Progenitor cell of endocrine pancreas (in vitro differentiated cells): ENCODE measurements at regions not wholly inside any gene's neighbourhood (a gene's known extent, or its start where the extent isn't known, plus 50 kb on each side); places are given as distances from the start of the nearest gene placed in this dataset.
"Not testable (repeated sequence)": the region's sequence is repeated elsewhere in the genome, so short reads cannot be mapped to it uniquely, and the experiment has no call there.

ENCODE experiments used
- DNase-seq: peaks from one replicate; pipeline ENCODE4 v3.0.0; 2021; ENCODE audit warnings: low spot score; ENCODE audit not compliant: unreplicated experiment
- H3K27ac Mint-ChIP-seq: 2 replicates; pipeline ENCODE4 v1.8.0; 2021; ENCODE audit warnings: mild to moderate bottlenecking, moderate library complexity, mixed read lengths
- H3K27me3 Mint-ChIP-seq: 2 replicates; pipeline ENCODE4 v1.8.0; 2021; ENCODE audit warnings: mixed read lengths
- H3K36me3 Mint-ChIP-seq: 2 replicates; pipeline ENCODE4 v1.8.0; 2022; ENCODE audit warnings: mixed read lengths; ENCODE audit not compliant: insufficient read depth
- H3K4me1 Mint-ChIP-seq: 2 replicates; pipeline ENCODE4 v1.8.0; 2021; ENCODE audit warnings: low read depth, mixed read lengths
- H3K4me3 Mint-ChIP-seq: 2 replicates; pipeline ENCODE4 v1.8.0; 2021; ENCODE audit warnings: low read depth, mild to moderate bottlenecking, moderate library complexity, mixed read lengths
- H3K9me3 Mint-ChIP-seq: 2 replicates; pipeline ENCODE4 v1.8.0; 2021; ENCODE audit warnings: low read depth, mixed read lengths
- CTCF ChIP-seq: fragments of 200-600 bp; sonication (generic); IDR thresholded peaks from one replicate; pipeline ENCODE4 v1.5.0; 2021; ENCODE audit warnings: antibody characterized with exemption, mild to moderate bottlenecking; ENCODE audit not compliant: unreplicated experiment

- Mint-ChIP-seq H3K27ac (no peak overlapping the region), H3K27me3 (peaks cover 23% of the 10 kb centered on the region), H3K4me3 (no peak overlapping the region), H3K4me1 (no peaks in the 10 kb centered on the region), H3K36me3 (no peaks in the 10 kb centered on the region), H3K9me3 (no peaks in the 10 kb centered on the region)
- no peak for TF ChIP-seq CTCF
- no peak for DNase-seq
Observed at GRCh38 chr1:181219938-181220337, 131.4 kb downstream of the IER5 start.

- H3K27me3 Mint-ChIP-seq = peaks cover 23% of the 10 kb centered on the region
- H3K4me3 Mint-ChIP-seq = no peak overlapping the region
- TF ChIP-seq CTCF = no peak
- H3K27ac Mint-ChIP-seq = no peak overlapping the region
- no peaks in the 10 kb centered on the region for H3K9me3 Mint-ChIP-seq
- DNase-seq = no peak
- H3K4me1 Mint-ChIP-seq = no peaks in the 10 kb centered on the region
- no peaks in the 10 kb centered on the region for H3K36me3 Mint-ChIP-seq
Observed at GRCh38 chr1:181221078-181221477, 132.6 kb downstream of the IER5 start.

- peaks cover 5% of the 10 kb centered on the region for H3K9me3 Mint-ChIP-seq
Observed at GRCh38 chr1:181222972-181223505, 134.5 kb downstream of the IER5 start.

DNA sequence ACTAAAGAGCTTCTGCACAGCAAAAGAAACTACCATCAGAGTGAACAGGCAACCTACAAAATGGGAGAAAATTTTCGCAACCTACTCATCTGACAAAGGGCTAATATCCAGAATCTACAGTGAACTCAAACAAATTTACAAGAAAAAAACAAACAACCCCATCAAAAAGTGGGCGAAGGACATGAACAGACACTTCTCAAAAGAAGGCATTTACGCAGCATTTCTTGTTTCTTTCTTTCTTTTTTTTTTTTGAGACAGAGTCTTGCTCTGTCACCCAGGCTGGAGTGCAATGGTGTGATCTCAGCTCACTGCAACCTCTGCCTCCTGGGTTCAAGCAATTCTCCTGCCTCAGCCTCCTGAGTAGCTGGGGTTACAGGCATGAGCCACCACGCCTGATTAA, 138.2 kb downstream of the IER5 start:
- not testable (repeated sequence) for H3K4me1 Mint-ChIP-seq, H3K4me3 Mint-ChIP-seq, H3K9me3 Mint-ChIP-seq, DNase-seq, H3K36me3 Mint-ChIP-seq, H3K27ac Mint-ChIP-seq
- H3K27me3 Mint-ChIP-seq = peaks cover 12% of the 10 kb centered on the region

More at GRCh38 chr1:181222972-181223505, 134.5 kb downstream of the IER5 start:
- no peak for TF ChIP-seq CTCF
- Mint-ChIP-seq H3K4me1 (no peaks in the 10 kb centered on the region), H3K36me3 (no peaks in the 10 kb centered on the region), H3K4me3 (no peak overlapping the region), H3K27me3 (peaks cover 19% of the 10 kb centered on the region), H3K27ac (no peak overlapping the region)
- no peak for DNase-seq

DNA sequence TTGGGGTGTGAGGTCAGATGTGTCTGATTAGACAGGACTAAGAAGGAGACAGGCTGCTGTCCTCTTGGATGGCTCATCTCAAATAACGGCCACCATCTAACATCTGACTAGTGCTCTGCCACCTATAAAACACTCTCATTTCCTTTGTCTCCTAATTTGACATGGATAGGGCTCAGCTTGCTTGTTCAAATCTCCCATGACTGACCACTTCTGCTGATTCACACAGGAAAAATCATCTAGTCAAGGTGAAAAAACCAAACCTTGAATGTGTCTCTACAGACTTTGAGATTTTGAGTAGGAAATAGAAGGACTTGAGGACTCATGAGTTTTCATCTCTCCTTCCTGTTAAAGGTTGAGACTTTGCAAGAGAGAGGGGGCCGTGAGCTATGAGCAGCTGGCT, 150.6 kb downstream of the IER5 start:
- H3K4me3 Mint-ChIP-seq = no peak overlapping the region
- peaks cover 10% of the 10 kb centered on the region for H3K27me3 Mint-ChIP-seq
- H3K27ac Mint-ChIP-seq = no peak overlapping the region
- TF ChIP-seq CTCF = no peak
- no peaks in the 10 kb centered on the region for H3K36me3 Mint-ChIP-seq
- DNase-seq = no peak
- H3K9me3 Mint-ChIP-seq = no peaks in the 10 kb centered on the region
- no peaks in the 10 kb centered on the region for H3K4me1 Mint-ChIP-seq

- not testable (repeated sequence) for DNase-seq, H3K4me3 Mint-ChIP-seq, H3K36me3 Mint-ChIP-seq, H3K27me3 Mint-ChIP-seq, H3K27ac Mint-ChIP-seq
- H3K4me1 Mint-ChIP-seq = peaks cover 14% of the 10 kb centered on the region
- H3K9me3 Mint-ChIP-seq = peaks cover 18% of the 10 kb centered on the region
Observed at GRCh38 chr1:181246320-181246719, 157.8 kb downstream of the IER5 start.

- H3K36me3 Mint-ChIP-seq, H3K27ac Mint-ChIP-seq, H3K4me3 Mint-ChIP-seq, H3K27me3 Mint-ChIP-seq, DNase-seq: not testable (repeated sequence)
- Mint-ChIP-seq H3K4me1 (peaks cover 14% of the 10 kb centered on the region), H3K9me3 (peaks cover 18% of the 10 kb centered on the region)
Observed at GRCh38 chr1:181248361-181248760, 159.9 kb downstream of the IER5 start.
